HG03571 (cell line): ENCODE measurements at regions not wholly inside any gene's neighbourhood (a gene's known extent, or its start where the extent isn't known, plus 50 kb on each side); places are given as distances from the start of the nearest gene placed in this dataset.

Experiments
- ATAC-seq: cut with Tn5 transposase; IDR thresholded peaks from one replicate; pipeline ENCODE4 v1.9.1; 2021; ENCODE audit not compliant: unreplicated experiment

GRCh38 chr11:81470446-81470845 lies 1263.2 kb downstream of the FAM181B start:
- ATAC-seq, result no peak

GRCh38 chr11:81459766-81460306 lies 1273.8 kb downstream of the FAM181B start:
- no peak for ATAC-seq

- ATAC-seq, result no peak
Measured at GRCh38 chr11:81449588-81450156, 1284.0 kb downstream of the FAM181B start.

GRCh38 chr11:81444297-81444696 lies 1289.4 kb downstream of the FAM181B start:
- ATAC-seq, result no peak

GRCh38 chr11:81432333-81432732 lies 1301.3 kb downstream of the FAM181B start:
- ATAC-seq, result no peak

GRCh38 chr11:81424822-81425221 lies 1308.8 kb downstream of the FAM181B start:
- no peak for ATAC-seq

- ATAC-seq, result no peak
Measured at GRCh38 chr11:81422402-81422801, 1311.3 kb downstream of the FAM181B start.

- no peak for ATAC-seq
Measured at GRCh38 chr11:81421251-81421860, 1312.3 kb downstream of the FAM181B start.

- no peak for ATAC-seq
Measured at GRCh38 chr11:81420668-81421250, 1312.9 kb downstream of the FAM181B start.

- ATAC-seq, result no peak
Measured at GRCh38 chr11:81397316-81397715, 1336.3 kb downstream of the FAM181B start.

GRCh38 chr11:81394311-81394710 lies 1339.4 kb downstream of the FAM181B start:
- ATAC-seq, result no peak

GRCh38 chr11:81388326-81388725 lies 1345.3 kb downstream of the FAM181B start:
- ATAC-seq, result no peak

- ATAC-seq, result no peak
Measured at GRCh38 chr11:81380395-81380794, 1353.3 kb downstream of the FAM181B start.

- ATAC-seq, result no peak
Measured at GRCh38 chr11:81377418-81377817, 1356.2 kb downstream of the FAM181B start.

GRCh38 chr11:81373986-81374385 lies 1359.7 kb downstream of the FAM181B start:
- ATAC-seq, result no peak

- ATAC-seq, result no peak
Measured at GRCh38 chr11:81368192-81368591, 1365.5 kb downstream of the FAM181B start.

- ATAC-seq, result no peak
Measured at GRCh38 chr11:81365496-81365895, 1368.2 kb downstream of the FAM181B start.

GRCh38 chr11:81359476-81359875 lies 1374.2 kb downstream of the FAM181B start:
- no peak for ATAC-seq

GRCh38 chr11:81345609-81346008 lies 1388.1 kb downstream of the FAM181B start:
- ATAC-seq, result no peak

GRCh38 chr11:81342966-81343365 lies 1390.7 kb downstream of the FAM181B start:
- no peak for ATAC-seq

- no peak for ATAC-seq
Measured at GRCh38 chr11:81340225-81340624, 1393.4 kb downstream of the FAM181B start.

GRCh38 chr11:81339521-81339920 lies 1394.1 kb downstream of the FAM181B start:
- ATAC-seq, result no peak
